ENCODE measurements at regions not wholly inside any gene's neighbourhood (a gene's known extent, or its start where the extent isn't known, plus 50 kb on each side); places are given as distances from the start of the nearest gene placed in this dataset.
"Not testable (repeated sequence)": the region's sequence is repeated elsewhere in the genome, so short reads cannot be mapped to it uniquely, and the experiment has no call there.

DNA sequence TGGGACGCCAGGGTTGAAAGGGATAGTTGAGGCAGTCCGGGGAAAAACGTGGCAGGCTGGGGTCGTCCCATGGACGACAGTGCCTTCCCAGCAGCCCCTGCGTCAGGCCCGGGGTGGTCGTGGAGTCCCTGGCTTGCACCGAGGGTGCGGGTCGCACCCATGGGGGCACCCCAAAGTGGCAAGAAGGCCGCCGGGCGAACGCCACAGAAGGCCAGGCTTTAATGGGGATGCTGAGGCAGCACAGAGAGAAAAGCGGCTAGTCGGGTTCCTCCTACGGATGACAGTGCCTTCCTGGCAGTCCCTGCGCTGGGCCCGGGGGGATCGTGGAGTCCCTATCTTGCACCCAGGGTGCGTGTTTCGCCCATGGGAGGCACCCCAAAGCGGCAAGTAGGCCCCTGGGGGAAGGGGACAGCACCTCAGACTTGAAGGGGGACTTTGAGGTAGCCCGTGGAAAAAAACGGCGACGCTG lies 158.6 kb upstream of the ALG10B start:
- DNase-seq (ENCODE audit: low read depth), result no peak

- no peak for DNase-seq (ENCODE audit: low read depth)
These were observed 158.0 kb upstream of the ALG10B start for GRCh38 chr12:38158428-38159091.

- DNase-seq (ENCODE audit: low read depth), result no peak
These were observed 157.5 kb upstream of the ALG10B start for GRCh38 chr12:38159092-38159551.

DNA sequence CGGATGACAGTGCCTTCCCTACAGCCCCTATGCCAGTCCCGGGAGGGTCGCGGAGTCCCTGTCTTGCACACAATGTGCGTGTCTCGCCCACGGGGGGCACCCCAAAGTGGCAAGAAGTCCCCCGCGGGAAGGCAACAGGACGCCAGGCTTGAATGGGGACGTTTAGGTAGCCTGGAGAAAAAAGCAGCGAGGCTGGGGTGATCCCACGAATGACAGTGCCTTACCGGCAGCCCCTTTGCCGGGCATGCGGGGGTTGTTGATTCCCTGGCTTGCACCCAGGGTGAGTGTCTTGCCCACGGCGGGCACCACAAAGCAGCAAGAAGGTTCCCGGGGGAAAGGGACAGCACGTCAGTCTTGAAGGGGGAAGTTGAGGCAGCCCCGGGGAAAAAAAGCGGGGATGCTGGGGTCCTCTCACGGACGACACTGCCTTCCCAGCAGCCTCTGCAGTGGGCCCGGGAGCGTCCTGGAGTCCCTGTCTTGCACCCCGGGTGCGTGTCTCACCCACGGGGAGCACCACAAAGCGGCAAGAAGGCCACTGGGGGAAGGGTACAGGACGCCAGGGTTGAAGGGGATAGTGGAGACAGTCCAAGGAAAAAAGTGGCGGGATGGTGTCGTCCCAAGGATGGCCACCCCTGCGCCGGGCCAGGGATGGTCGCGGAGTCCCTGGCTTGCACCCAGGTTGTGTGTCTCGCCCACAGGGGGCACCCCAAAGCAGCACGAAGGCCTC lies 156.8 kb upstream of the ALG10B start:
- no peak for DNase-seq (ENCODE audit: low read depth)

- DNase-seq (ENCODE audit: low read depth), result no peak
These were observed 156.1 kb upstream of the ALG10B start for GRCh38 chr12:38160318-38161122.

DNA sequence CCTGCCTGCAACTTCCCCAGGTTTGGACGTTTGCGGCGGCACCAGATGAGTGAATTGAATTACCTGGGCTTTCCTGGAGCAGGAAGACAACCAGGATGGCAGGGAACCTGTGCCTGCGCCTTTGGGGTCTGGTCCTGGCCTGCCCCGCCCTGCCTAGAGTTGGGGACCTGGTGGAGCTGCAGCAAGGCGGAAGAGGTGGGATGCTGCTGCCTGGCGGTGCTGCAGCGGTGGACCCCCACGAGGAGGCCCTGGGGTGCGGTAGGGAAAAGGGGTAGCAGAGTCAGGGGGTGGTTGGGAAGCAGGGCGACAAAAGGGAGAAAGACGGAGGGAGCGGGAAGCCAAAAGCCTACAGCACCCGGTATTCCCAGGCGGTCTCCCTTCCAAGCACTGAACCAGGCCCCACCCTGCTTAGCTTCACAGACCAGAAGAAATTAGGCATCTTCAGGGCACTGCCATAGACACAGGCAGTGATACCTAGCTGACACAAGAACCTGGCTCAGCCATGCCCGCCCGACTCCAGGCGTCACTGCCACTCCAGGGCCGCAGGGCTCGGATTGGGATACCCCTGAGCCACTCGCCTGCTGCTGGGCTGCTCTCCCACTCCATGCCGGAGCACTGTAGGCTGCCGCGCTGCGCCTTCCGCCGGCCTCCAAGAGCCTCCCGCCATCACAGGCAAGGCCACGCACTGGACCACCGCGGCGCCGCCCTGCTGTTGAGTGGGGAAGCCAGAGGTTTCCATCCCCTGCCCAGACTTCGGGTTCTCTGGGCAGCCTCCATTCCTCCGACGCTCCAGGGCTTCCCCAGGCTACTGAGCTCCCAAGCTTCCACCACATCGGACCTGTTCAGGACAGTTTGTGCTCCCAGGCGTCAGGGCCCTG lies 155.2 kb upstream of the ALG10B start:
- DNase-seq (ENCODE audit: low read depth), result no peak

DNA sequence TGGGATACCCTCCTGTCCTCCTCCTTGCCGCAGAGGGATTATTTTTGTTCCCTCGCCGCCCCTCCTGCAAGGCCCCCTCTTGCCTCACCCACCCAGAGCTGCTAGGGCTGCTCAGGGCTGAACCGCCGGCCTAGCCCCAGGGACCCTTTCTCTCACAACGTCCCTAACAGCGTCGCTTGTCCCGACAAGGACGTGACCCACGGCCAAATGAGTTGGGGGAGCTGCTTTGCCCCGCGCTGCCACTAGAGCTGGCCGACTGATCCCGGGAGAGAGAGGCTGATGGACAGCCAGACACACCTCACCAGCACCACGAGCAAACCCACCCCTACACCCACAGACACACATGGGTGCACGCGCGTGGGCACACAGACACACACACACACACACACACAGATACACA lies 154.6 kb upstream of the ALG10B start:
- no peak for DNase-seq (ENCODE audit: low read depth)

DNA sequence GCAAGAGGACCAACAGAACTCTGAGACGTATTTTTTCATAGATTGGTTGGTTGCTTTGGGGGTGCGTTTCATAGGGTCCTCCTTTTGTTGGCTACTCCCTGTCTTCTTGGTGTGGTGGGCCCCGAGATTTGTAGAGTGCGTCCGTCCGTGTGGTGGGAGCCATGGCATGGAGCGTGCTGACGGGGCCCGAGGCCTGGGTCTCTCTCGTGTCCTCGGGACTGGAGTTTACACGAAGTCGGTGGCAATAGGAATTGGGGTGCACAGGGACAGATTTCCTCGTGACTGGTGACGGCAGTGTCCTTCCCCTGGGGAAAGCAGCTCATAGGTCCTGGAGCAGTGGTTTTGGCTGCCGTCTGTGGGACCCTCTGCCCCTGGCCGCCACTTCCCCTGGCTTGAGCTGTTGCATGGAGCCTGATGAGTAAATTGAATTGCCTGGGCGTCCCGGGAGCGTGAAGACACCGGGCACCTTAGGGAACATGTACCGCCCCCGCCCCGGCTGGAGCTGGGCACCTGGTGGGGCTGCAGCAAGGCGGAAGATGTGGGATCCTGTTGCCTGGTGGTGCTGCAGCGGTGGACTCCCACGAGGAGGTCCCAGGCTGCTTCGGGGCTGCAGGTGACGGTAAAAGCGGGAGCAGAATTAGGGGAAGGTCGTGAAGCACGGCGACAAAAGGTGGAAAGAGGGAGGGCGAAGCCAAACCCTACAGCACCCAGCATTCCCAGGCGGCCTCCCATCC lies 153.7 kb upstream of the ALG10B start:
- no peak for DNase-seq (ENCODE audit: low read depth)

DNA sequence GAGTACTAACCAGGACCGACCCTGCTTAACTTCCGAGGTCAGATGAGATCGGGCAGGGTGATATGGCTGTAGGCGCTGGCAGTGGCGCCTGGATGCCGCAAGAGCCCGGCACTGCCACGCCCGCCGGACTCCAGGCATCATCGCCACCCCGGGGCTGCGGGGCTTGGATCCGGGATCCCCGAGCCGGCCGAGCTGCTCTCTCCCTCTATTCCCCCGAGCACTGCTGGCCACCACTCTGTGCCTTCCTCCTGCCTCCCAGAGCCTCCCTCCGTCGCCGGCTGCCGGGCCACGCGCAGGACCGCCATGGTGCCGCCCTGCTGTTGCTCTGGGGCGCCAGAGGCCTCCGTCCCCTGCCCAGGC lies 153.2 kb upstream of the ALG10B start:
- no peak for DNase-seq (ENCODE audit: low read depth)

DNA sequence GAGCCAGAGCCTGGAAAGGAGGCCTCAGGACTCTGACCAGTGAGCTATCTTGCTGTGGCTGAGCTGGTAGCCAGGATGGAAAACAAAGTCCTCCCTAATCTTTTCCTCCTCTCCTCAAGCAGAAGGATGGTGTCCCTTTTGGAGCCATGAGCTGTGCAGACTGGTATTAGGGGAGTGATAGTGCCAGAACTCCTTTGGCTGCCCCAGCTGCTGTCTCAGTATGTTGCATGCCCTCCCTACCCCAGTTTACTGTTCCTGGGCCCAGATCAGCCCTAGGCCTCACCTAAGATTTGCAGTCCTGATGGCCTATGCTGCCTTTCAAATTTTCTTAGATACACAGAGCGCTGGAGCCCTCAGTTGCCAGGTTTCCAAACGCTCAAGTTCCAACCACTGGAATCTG lies 150.3 kb upstream of the ALG10B start:
- no peak for DNase-seq (ENCODE audit: low read depth)

DNA sequence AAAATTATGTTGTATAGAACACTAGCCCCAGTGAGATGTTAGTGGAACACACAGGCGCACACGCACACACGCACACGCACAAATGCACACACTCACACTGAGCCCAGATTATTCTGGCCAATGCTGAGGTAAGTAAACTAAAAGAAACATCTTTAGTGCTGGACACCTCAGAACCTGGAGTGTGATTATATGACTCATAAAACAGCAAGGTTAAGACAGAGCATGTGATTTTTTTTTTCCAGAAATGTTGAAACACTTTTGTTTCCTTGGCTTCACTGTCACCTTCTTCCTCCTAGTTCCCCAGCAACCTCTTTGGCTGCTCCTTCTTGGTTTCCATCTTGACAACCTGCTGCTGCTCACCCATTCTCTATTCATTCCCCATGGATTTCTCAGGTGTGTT lies 141.0 kb upstream of the ALG10B start:
- DNase-seq (ENCODE audit: low read depth), result no peak

DNA sequence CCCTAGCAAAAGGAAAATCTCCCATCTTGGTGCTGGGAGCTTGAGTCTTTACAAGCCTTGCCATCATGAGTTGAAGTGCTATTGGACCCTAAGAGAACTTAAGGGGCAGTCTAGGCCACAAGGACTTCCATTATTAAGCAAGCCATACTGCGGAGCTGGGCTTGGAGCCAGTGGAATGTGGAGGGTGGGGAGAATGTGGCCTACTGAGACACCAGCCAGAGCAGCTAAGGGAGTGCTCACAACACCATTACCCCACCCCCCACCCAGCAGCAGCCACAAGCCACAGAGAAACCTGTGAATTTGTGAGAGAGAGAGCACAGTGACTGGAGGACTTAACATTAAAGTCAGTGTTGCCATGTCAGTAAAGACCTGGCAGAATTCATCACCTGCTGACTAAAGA lies 133.0 kb upstream of the ALG10B start:
- not testable (repeated sequence) for DNase-seq (ENCODE audit: low read depth)

DNA sequence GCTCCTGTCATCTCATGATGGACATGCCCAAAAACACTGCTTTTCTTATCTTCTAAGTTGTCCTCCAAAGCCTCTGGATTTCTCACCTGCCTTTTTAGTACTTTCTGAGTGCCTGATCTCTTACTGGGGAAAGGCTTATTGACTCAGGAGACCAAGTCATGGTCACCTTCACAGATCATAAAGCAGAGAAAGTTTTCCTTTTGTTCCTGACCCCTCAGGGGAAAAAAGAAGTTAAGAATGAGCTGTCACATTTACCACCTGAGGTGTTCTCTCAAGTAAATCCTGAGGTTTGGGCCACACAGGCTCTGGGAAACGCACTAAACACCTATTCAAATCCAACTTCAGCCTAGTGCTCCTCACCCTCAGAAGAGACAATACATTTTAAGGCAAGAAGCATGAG lies 119.3 kb upstream of the ALG10B start:
- DNase-seq (ENCODE audit: low read depth), result not testable (repeated sequence)

GRCh38 chr12:38201461-38202276 lies 114.9 kb upstream of the ALG10B start:
- DNase-seq (ENCODE audit: low read depth), result no peak

DNA sequence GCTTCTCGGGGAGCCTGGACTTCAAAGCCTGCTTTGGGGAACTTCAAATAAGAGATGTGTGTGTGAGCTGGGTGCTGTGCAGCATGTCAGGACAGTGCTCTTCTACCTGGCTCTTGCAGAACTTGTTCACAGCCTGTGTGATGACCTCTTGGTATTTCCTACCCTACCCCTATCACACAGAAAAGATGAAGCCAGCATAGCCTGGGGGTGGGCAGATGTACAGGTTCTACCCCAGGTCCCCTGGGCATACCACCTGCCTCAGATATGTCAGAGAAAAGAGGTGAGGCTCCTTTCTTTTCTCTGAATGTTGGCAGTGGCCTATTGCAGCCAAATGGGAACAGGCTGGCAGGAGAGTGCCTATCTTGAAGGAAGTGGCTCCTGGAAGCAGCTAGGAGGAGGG lies 111.7 kb upstream of the ALG10B start:
- no peak for DNase-seq (ENCODE audit: low read depth)

DNA sequence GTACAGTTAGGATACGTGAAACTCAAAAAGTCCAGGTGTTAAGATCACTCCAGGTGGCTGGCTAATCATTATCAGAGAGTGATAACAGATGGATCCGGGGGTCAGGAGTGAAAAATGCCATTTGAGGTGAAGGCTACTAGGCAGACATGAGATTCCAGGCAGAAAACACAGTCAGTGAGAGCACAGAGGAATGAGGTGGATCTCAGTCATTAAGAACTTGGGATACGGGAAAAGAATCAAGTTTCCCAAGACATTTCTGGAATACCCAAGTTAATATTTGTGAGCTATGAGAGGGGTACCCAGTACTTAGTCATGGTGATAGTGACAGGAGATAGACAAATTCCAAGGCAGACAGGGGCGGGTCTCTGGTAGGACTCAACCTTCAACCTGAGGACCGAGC lies 94.6 kb upstream of the ALG10B start:
- DNase-seq (ENCODE audit: low read depth), result no peak

DNA sequence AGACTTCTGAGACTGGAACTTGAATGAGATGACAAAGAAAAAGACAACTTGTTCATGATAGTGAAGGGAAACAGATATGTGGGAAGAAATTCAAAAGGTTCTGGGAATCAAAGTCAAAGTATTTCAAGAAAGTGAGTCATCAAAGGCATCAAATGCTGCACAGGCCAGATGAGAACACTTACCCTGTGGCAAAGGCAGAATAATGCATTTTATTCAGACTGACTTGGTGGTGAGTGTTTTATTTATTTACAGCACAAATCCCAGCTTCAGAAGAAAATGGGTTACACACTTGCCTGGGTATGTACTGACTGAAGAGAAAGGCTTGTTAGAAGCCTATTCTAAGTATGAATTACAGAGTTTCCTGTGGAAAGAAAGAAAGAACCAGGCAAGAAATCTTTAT lies 78.2 kb upstream of the ALG10B start:
- not testable (repeated sequence) for DNase-seq (ENCODE audit: low read depth)

GRCh38 chr12:38253778-38254177 lies 62.8 kb upstream of the ALG10B start:
- no peak for DNase-seq (ENCODE audit: low read depth)

DNA sequence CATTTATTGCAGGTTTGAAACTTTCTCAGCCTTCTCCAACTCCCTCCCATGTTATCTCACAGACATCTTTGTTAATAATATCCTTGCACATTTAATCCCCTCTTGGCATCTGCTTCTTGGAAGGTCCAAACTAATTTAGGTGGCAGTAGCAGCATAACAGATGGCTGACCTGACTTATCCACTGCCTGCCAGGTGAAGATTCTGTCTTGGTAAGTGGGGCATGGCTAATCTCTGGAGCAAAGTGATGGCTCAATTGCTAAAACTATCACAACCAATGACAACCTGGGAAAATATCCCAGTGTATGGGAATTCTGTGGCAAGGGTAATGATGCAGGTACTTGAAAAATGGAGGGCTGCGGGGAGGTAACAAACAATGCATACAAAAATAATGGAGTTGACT lies 58.2 kb upstream of the ALG10B start:
- no peak for DNase-seq (ENCODE audit: low read depth)
